WERI-Rb-1 (cell line): ENCODE measurements at regions not wholly inside any gene's neighbourhood (a gene's known extent, or its start where the extent isn't known, plus 50 kb on each side); places are given as distances from the start of the nearest gene placed in this dataset.

Source experiments
- DNase-seq: peaks from one replicate; pipeline ENCODE4 v3.0.0-alpha.2; 2020
- H3K27ac ChIP-seq: fragments of 250-450 bp; sonication (Bioruptor Pico); 2 replicates; pipeline ENCODE4 v1.5.1; 2020; ENCODE audit warnings: mild to moderate bottlenecking, moderate library complexity
- H3K27me3 ChIP-seq: fragments of 250-450 bp; sonication (Bioruptor Pico); 2 replicates; pipeline ENCODE4 v1.5.1; 2021; ENCODE audit warnings: mild to moderate bottlenecking, low read depth, moderate library complexity; ENCODE audit not compliant: insufficient read depth, severe bottlenecking
- H3K36me3 ChIP-seq: fragments of 250-450 bp; sonication (Bioruptor Pico); 2 replicates; pipeline ENCODE4 v1.5.1; 2020; ENCODE audit warnings: mild to moderate bottlenecking, moderate library complexity
- H3K4me3 ChIP-seq: 2 replicates; pipeline ENCODE4 v1.5.1; 2011; ENCODE audit warnings: low read depth, mild to moderate bottlenecking, control low read depth, low read length
- H3K9me3 ChIP-seq: fragments of 250-450 bp; sonication (Bioruptor Pico); 2 replicates; pipeline ENCODE4 v1.5.1; 2021; ENCODE audit warnings: mild to moderate bottlenecking, moderate library complexity; ENCODE audit not compliant: severe bottlenecking
- CTCF ChIP-seq: IDR thresholded peaks from 2 replicates; pipeline ENCODE4 v1.5.1; 2011; ENCODE audit warnings: low read depth, mild to moderate bottlenecking, control low read depth, inconsistent platforms, low read length

- no peaks in the 10 kb centered on the region for H3K27me3 ChIP-seq
- no peaks in the 10 kb centered on the region for H3K9me3 ChIP-seq
- DNase-seq, result no peak
- no peak overlapping the region for H3K27ac ChIP-seq
- H3K4me3 ChIP-seq, result no peak overlapping the region
- H3K36me3 ChIP-seq, result no peaks in the 10 kb centered on the region
- no peak for TF ChIP-seq CTCF
Measured at GRCh38 chr5:124516567-124516966, 229.9 kb downstream of the ZNF608 start.

- Histone ChIP-seq H3K27ac (no peak overlapping the region), H3K9me3 (no peaks in the 10 kb centered on the region), H3K27me3 (no peaks in the 10 kb centered on the region), H3K4me3 (no peak overlapping the region), H3K36me3 (no peaks in the 10 kb centered on the region)
- DNase-seq, result no peak
- TF ChIP-seq CTCF, result no peak
Measured at GRCh38 chr5:124515497-124516245, 230.8 kb downstream of the ZNF608 start.

GRCh38 chr5:124514956-124515355 lies 231.5 kb downstream of the ZNF608 start:
- Histone ChIP-seq H3K4me3 (no peak overlapping the region), H3K9me3 (no peaks in the 10 kb centered on the region), H3K27me3 (no peaks in the 10 kb centered on the region), H3K27ac (no peak overlapping the region), H3K36me3 (no peaks in the 10 kb centered on the region)
- no peak for TF ChIP-seq CTCF
- DNase-seq, result no peak

GRCh38 chr5:124512952-124513632 lies 233.3 kb downstream of the ZNF608 start:
- no peak for DNase-seq
- H3K4me3 ChIP-seq, result no peak overlapping the region
- H3K27me3 ChIP-seq, result no peaks in the 10 kb centered on the region
- H3K27ac ChIP-seq, result no peak overlapping the region
- H3K36me3 ChIP-seq, result no peaks in the 10 kb centered on the region
- no peak for TF ChIP-seq CTCF
- no peaks in the 10 kb centered on the region for H3K9me3 ChIP-seq

- Histone ChIP-seq H3K36me3 (no peaks in the 10 kb centered on the region), H3K9me3 (no peaks in the 10 kb centered on the region), H3K27ac (no peak overlapping the region), H3K4me3 (no peak overlapping the region), H3K27me3 (no peaks in the 10 kb centered on the region)
- no peak for DNase-seq
- TF ChIP-seq CTCF, result no peak
Measured at GRCh38 chr5:124512236-124512635, 234.2 kb downstream of the ZNF608 start.

GRCh38 chr5:124511791-124512190 lies 234.6 kb downstream of the ZNF608 start:
- H3K27me3 ChIP-seq, result no peaks in the 10 kb centered on the region
- H3K36me3 ChIP-seq, result no peaks in the 10 kb centered on the region
- DNase-seq, result no peak
- TF ChIP-seq CTCF, result no peak
- no peak overlapping the region for H3K27ac ChIP-seq
- H3K9me3 ChIP-seq, result no peaks in the 10 kb centered on the region
- no peak overlapping the region for H3K4me3 ChIP-seq
